Endodermal cell (in vitro differentiated cells): ENCODE measurements at regions not wholly inside any gene's neighbourhood (a gene's known extent, or its start where the extent isn't known, plus 50 kb on each side); places are given as distances from the start of the nearest gene placed in this dataset.

Experiments used
- DNase-seq: peaks from one replicate; pipeline ENCODE4 v3.0.0-alpha.2; 2017
- H3K27ac ChIP-seq: 2 replicates; pipeline ENCODE4 v1.5.1; 2013; ENCODE audit warnings: mild to moderate bottlenecking, low read depth, low read length, moderate library complexity
- H3K27me3 ChIP-seq: 2 replicates; pipeline ENCODE4 v1.6.1; 2013; ENCODE audit warnings: mild to moderate bottlenecking, low read length, moderate library complexity; ENCODE audit not compliant: insufficient read depth, control insufficient read depth, poor library complexity, severe bottlenecking
- H3K36me3 ChIP-seq: 2 replicates; pipeline ENCODE4 v1.7.0; 2013; ENCODE audit warnings: mild to moderate bottlenecking, low read length, moderate library complexity; ENCODE audit not compliant: control insufficient read depth, insufficient read depth
- H3K4me1 ChIP-seq: one replicate; pipeline ENCODE4 v1.7.0; 2013; ENCODE audit warnings: low read length; ENCODE audit not compliant: control insufficient read depth, insufficient read depth
- H3K4me3 ChIP-seq: 2 replicates; pipeline ENCODE4 v1.5.1; 2013; ENCODE audit warnings: mild to moderate bottlenecking, low read length, moderate library complexity
- H3K9ac ChIP-seq: 2 replicates; pipeline ENCODE4 v1.6.1; 2013; ENCODE audit warnings: mild to moderate bottlenecking, low read length, moderate library complexity; ENCODE audit not compliant: poor library complexity, severe bottlenecking; ENCODE audit errors: extremely low read depth
- H3K9me3 ChIP-seq: 2 replicates; pipeline ENCODE4 v1.6.1; 2013; ENCODE audit warnings: mild to moderate bottlenecking, low read length, moderate library complexity; ENCODE audit not compliant: control insufficient read depth
- H3K27ac Mint-ChIP-seq: 2 replicates; pipeline ENCODE4 v1.8.0; 2020; ENCODE audit warnings: mixed read lengths
- H3K27me3 Mint-ChIP-seq: 2 replicates; pipeline ENCODE4 v1.8.0; 2021; ENCODE audit warnings: mild to moderate bottlenecking, mixed read lengths; ENCODE audit not compliant: insufficient read depth
- H3K36me3 Mint-ChIP-seq: 2 replicates; pipeline ENCODE4 v1.8.0; 2020; ENCODE audit warnings: low read depth, mixed read lengths
- H3K4me1 Mint-ChIP-seq: 2 replicates; pipeline ENCODE4 v1.8.0; 2020; ENCODE audit warnings: mixed read lengths
- H3K4me3 Mint-ChIP-seq: 2 replicates; pipeline ENCODE4 v1.8.0; 2020; ENCODE audit warnings: mild to moderate bottlenecking, moderate library complexity, mixed read lengths
- H3K9me3 Mint-ChIP-seq: 2 replicates; pipeline ENCODE4 v1.8.0; 2020; ENCODE audit warnings: mild to moderate bottlenecking, mixed read lengths
- WGBS, 2 experiments: methylation state at CpG; one replicate each; pipeline versions ENCODE4 v1.1.5 to v1.1.7; 2013; ENCODE audit warnings: missing lambda C conversion rate in 2 of 2, mixed read lengths in 1 of 2; ENCODE audit not compliant: insufficient coverage in 1 of 2, insufficient read length in 1 of 2; 5-methylcytosine and 5-hydroxymethylcytosine counted together
- TF ChIP-seq, protein P1 (sequence below): fragments of 200-600 bp; sonication (generic); conservative IDR thresholded peaks from 2 replicates; pipeline ENCODE4 v1.5.0; 2021; ENCODE audit warnings: antibody characterized with exemption, mild to moderate bottlenecking

GRCh38 chr1:101312147-101312546, 75.3 kb downstream of the S1PR1 start:
- no peaks in the 10 kb centered on the region for H3K36me3 Mint-ChIP-seq

DNA sequence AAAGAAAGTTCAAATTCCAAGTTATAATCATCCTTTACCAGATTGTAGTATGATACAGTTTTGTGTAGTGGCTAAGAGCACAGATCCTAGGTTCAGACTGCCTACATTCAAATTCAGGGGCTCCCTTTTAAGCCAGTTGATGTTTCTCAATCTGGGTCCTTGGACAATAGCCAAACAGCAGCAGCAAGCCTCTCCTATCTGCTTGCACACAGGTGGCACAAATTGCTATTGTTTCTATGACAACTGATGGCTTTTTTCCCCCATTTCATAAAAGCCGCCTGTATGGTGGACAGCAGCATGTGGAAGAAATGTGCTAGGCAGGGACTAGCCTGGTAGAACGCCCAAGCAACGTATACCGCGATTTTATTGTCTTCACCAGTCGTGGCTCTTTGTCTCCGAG, 76.5 kb downstream of the S1PR1 start:
- Mint-ChIP-seq H3K36me3 (no peaks in the 10 kb centered on the region), H3K27me3 (peaks cover 81% of the 10 kb centered on the region), H3K9me3 (no peaks in the 10 kb centered on the region), H3K4me1 (peaks cover 21% of the 10 kb centered on the region), H3K27ac (no peak overlapping the region), H3K4me3 (no peak overlapping the region)
- Histone ChIP-seq H3K4me3 (no peak overlapping the region), H3K36me3 (no peaks in the 10 kb centered on the region), H3K27me3 (peaks cover 68% of the 10 kb centered on the region), H3K9ac (no peak overlapping the region), H3K9me3 (no peaks in the 10 kb centered on the region), H3K4me1 (no peaks in the 10 kb centered on the region), H3K27ac (no peak overlapping the region)
- DNase-seq: no peak
- TF ChIP-seq, protein P1, sequence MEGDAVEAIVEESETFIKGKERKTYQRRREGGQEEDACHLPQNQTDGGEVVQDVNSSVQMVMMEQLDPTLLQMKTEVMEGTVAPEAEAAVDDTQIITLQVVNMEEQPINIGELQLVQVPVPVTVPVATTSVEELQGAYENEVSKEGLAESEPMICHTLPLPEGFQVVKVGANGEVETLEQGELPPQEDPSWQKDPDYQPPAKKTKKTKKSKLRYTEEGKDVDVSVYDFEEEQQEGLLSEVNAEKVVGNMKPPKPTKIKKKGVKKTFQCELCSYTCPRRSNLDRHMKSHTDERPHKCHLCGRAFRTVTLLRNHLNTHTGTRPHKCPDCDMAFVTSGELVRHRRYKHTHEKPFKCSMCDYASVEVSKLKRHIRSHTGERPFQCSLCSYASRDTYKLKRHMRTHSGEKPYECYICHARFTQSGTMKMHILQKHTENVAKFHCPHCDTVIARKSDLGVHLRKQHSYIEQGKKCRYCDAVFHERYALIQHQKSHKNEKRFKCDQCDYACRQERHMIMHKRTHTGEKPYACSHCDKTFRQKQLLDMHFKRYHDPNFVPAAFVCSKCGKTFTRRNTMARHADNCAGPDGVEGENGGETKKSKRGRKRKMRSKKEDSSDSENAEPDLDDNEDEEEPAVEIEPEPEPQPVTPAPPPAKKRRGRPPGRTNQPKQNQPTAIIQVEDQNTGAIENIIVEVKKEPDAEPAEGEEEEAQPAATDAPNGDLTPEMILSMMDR: no peak
- WGBS, 2 experiments: 89 to 94% methylated on average over 5 to 7 of the region's 7 CpGs

More at GRCh38 chr1:101312147-101312546, 75.3 kb downstream of the S1PR1 start:
- Mint-ChIP-seq H3K4me1 (peaks cover 21% of the 10 kb centered on the region), H3K27me3 (peaks cover 83% of the 10 kb centered on the region), H3K27ac (no peak overlapping the region), H3K9me3 (no peaks in the 10 kb centered on the region), H3K4me3 (no peak overlapping the region)
- WGBS, 2 experiments: 93 to 95% methylated on average over 2 to 4 of the region's 4 CpGs
- Histone ChIP-seq H3K9me3 (no peaks in the 10 kb centered on the region), H3K36me3 (no peaks in the 10 kb centered on the region), H3K9ac (no peak overlapping the region), H3K27me3 (peaks cover 80% of the 10 kb centered on the region), H3K4me1 (no peaks in the 10 kb centered on the region), H3K27ac (no peak overlapping the region), H3K4me3 (no peak overlapping the region)
- no peak for DNase-seq
- TF ChIP-seq, protein P1: no peak

DNA sequence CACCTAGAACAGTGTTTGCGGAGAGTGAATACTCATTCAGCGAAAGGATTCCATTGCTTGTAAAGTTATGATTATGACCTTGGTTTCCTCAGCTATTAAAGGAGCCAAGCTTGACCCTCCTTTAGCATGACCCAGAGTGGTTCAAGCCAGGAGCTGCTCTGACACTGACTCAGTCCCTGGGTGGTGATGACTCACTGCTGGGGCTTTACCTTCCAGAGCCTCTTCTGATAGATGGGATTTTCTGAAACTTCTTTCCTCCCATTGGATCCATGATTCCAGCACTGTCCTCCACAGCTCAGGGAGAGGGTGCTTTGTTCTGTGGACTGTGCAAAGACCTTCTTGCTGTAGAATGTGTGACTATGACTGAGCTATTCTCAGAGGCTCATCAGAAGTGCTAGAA, 77.4 kb downstream of the S1PR1 start:
- no peaks in the 10 kb centered on the region for H3K4me1 ChIP-seq

More for the DNA sequence above, 77.4 kb downstream of the S1PR1 start:
- H3K27me3 ChIP-seq: peaks cover 60% of the 10 kb centered on the region
- no peak overlapping the region for H3K9ac ChIP-seq
- H3K27ac ChIP-seq: no peak overlapping the region
- Mint-ChIP-seq H3K27ac (no peak overlapping the region), H3K9me3 (no peaks in the 10 kb centered on the region), H3K4me1 (peaks cover 21% of the 10 kb centered on the region), H3K4me3 (no peak overlapping the region), H3K36me3 (no peaks in the 10 kb centered on the region), H3K27me3 (peaks cover 77% of the 10 kb centered on the region)
- no peaks in the 10 kb centered on the region for H3K36me3 ChIP-seq
- H3K4me3 ChIP-seq: no peak overlapping the region
- 93% methylated on average over 2 of the region's 2 CpGs; no CpG with 5 or more reads in 1 of the 2 experiments for WGBS, 2 experiments
- no peak for DNase-seq
- H3K9me3 ChIP-seq: no peaks in the 10 kb centered on the region
- TF ChIP-seq, protein P1: no peak
